K562 (cell line): ENCODE measurements at regions not wholly inside any gene's neighbourhood (a gene's known extent, or its start where the extent isn't known, plus 50 kb on each side); places are given as distances from the start of the nearest gene placed in this dataset.
"Not testable (repeated sequence)": the region's sequence is repeated elsewhere in the genome, so short reads cannot be mapped to it uniquely, and the experiment has no call there.

Source experiments
- ATAC-seq: fragments of 200-7000 bp; cut with Tn5 transposase; 3 replicates; pipeline ENCODE4 v1.9.1; 2020; ENCODE audit warnings: moderate library complexity
- BruUV-seq: library from RNA; stranded (reverse); fragments of 400-500 nt; replicated peaks from 2 replicates; lab custom pipeline; 2021; lab: Mats Ljungman, UMichigan
- CTCF ChIA-PET: fragments of 300-600 bp; formaldehyde crosslinking; extraction: SDS; loops from one replicate; lab custom pipeline; 2021; ENCODE audit warnings: low intra/inter-chr PET ratio; lab: Yijun Ruan, JAX
- POLR2A ChIA-PET: fragments of 300-600, 350-650 bp; sonication (Branson Sonifier 250); formaldehyde crosslinking; extraction: SDS; loops from one replicate; lab custom pipeline; 2021; ENCODE audit warnings: antibody characterized with exemption, inconsistent platforms; lab: Yijun Ruan, JAX
- DNase-seq, 4 experiments: peaks; one replicate each; pipeline versions ENCODE4 v3.0.0 to v3.0.0-alpha.2; 2011 to 2018; ENCODE audit warnings: low spot score in 3 of 4, mixed read lengths in 3 of 4; ENCODE audit errors: extremely low read depth in 1 of 4
- FAIRE-seq: peaks from 2 replicates; lab custom pipeline; 2011; peaks lifted over from hg19 to GRCh38; lab: Jason Lieb, UNC
- H2AFZ ChIP-seq: 2 replicates; pipeline ENCODE4 v1.6.0; 2011; ENCODE audit warnings: low read depth, low read length, control low read depth, inconsistent platforms
- H3K27ac ChIP-seq: fragments of 200-600 bp; 3 replicates; pipeline ENCODE4 v1.8.0; 2011; ENCODE audit warnings: low read depth, mild to moderate bottlenecking, control low read depth, inconsistent platforms, low read length, moderate library complexity, mixed read lengths; ENCODE audit errors: extremely low read depth
- H3K27me3 ChIP-seq, 2 experiments: fragments of 300-600 bp in 1 of 2; 2 replicates in 1 of 2; 3 replicates in 1 of 2; pipeline versions ENCODE4 v1.6.0 to v1.8.0; 2011; ENCODE audit warnings: inconsistent platforms in 2 of 2, low read length in 2 of 2, mild to moderate bottlenecking in 1 of 2, mixed read lengths in 1 of 2, moderate library complexity in 1 of 2; ENCODE audit not compliant: control insufficient read depth in 2 of 2, insufficient read depth in 2 of 2
- H3K36me3 ChIP-seq: fragments of 300-600 bp; 3 replicates; pipeline ENCODE4 v1.8.0; 2011; ENCODE audit warnings: mild to moderate bottlenecking, low read length, inconsistent platforms; ENCODE audit not compliant: control insufficient read depth, insufficient read depth
- H3K4me1 ChIP-seq, 2 experiments: fragments of 200-600 bp in 1 of 2; replicated peaks in 1 of 2; 2 replicates in 1 of 2; 3 replicates in 1 of 2; pipeline versions ENCODE4 v1.5.1 to v1.8.0; 2011; ENCODE audit warnings: inconsistent platforms in 2 of 2, low read length in 2 of 2, mild to moderate bottlenecking in 1 of 2, mixed read lengths in 1 of 2, moderate library complexity in 1 of 2; ENCODE audit not compliant: control insufficient read depth in 2 of 2, insufficient read depth in 2 of 2
- H3K4me2 ChIP-seq: 2 replicates; pipeline ENCODE4 v1.6.1; 2011; ENCODE audit warnings: low read length, control low read depth, inconsistent platforms, mixed read lengths; ENCODE audit not compliant: insufficient read depth
- H3K4me3 ChIP-seq: fragments of 200-600 bp; sonication (generic), shearing (Covaris generic); 2 replicates; pipeline ENCODE4 v1.5.1; 2016; ENCODE audit warnings: control low read depth, inconsistent platforms
- H3K79me2 ChIP-seq: fragments of 200-600 bp; 3 replicates; pipeline ENCODE4 v1.8.0; 2011; ENCODE audit warnings: low read length, inconsistent platforms; ENCODE audit not compliant: control insufficient read depth, insufficient read depth
- H3K9ac ChIP-seq, 2 experiments: 2 replicates each; pipeline versions ENCODE4 v1.6.0 to v1.6.1; 2011; ENCODE audit warnings: low read depth in 2 of 2, low read length in 2 of 2, control low read depth in 1 of 2, inconsistent platforms in 1 of 2, mild to moderate bottlenecking in 1 of 2, mixed read lengths in 1 of 2; ENCODE audit not compliant: insufficient read depth in 1 of 2
- H3K9me1 ChIP-seq: one replicate; pipeline ENCODE4 v1.6.0; 2011; ENCODE audit warnings: inconsistent platforms, mild to moderate bottlenecking, low read length, moderate library complexity; ENCODE audit not compliant: control insufficient read depth, insufficient read depth
- H3K9me3 ChIP-seq: replicated peaks from 2 replicates; pipeline ENCODE4 v1.5.1; 2011; ENCODE audit warnings: low read depth, low read length, inconsistent platforms; ENCODE audit not compliant: control insufficient read depth, insufficient read depth
- H4K20me1 ChIP-seq: replicated peaks from 2 replicates; pipeline ENCODE4 v1.6.1; 2011; ENCODE audit warnings: low read length, inconsistent platforms, mixed read lengths; ENCODE audit not compliant: control insufficient read depth, insufficient read depth
- NFIC ChIP-seq: fragments of 450-650 bp; IDR thresholded peaks from 2 replicates; pipeline ENCODE4 v1.6.1; 2017; ENCODE audit warnings: mild to moderate bottlenecking, inconsistent platforms
- RFX7 ChIP-seq: fragments of 250-450 bp; sonication (Bioruptor Pico); IDR thresholded peaks from 2 replicates; pipeline ENCODE4 v1.5.1; 2021; ENCODE audit warnings: mild to moderate bottlenecking
- YY1 ChIP-seq, 3 experiments: IDR thresholded peaks; 2 replicates each; pipeline ENCODE4 v1.6.1; 2011; ENCODE audit warnings: low read length in 2 of 3, mild to moderate bottlenecking in 2 of 3, moderate library complexity in 2 of 3, borderline replicate concordance in 1 of 3, control low read depth in 1 of 3, low read depth in 1 of 3; ENCODE audit not compliant: insufficient read depth in 3 of 3, insufficient replicate concordance in 2 of 3, control insufficient read depth in 1 of 3, insufficient read length in 1 of 3; ENCODE audit errors: extremely low read depth in 1 of 3
- ZNF384 ChIP-seq: IDR thresholded peaks from 2 replicates; pipeline ENCODE4 v1.6.1; 2012; ENCODE audit warnings: low read depth, low read length, improper control_type of control experiment
- ZNF449 ChIP-seq: fragments of 250-450 bp; sonication (Bioruptor Pico); IDR thresholded peaks from 2 replicates; pipeline ENCODE4 v1.8.0; 2022; ENCODE audit warnings: moderate library complexity, mild to moderate bottlenecking, inconsistent platforms
- WGBS: fragments of 100-300 bp; shearing (Covaris generic); methylation state at CpG from one replicate; pipeline ENCODE4 v1.1.6; 2016; ENCODE audit warnings: low coverage, mixed read lengths; ENCODE audit not compliant: insufficient coverage; ENCODE audit errors: missing lambda C conversion rate; 5-methylcytosine and 5-hydroxymethylcytosine counted together
- in situ Hi-C: fragments of 300-500 bp; cut with MboI; formaldehyde crosslinking; loops from 4 replicates; pipeline ENCODE4 v1.15.0; 2018; ENCODE audit warnings: inconsistent platforms, mixed read lengths
- intact Hi-C: fragments of 100-400 bp; cut with micrococcal nuclease; formaldehyde crosslinking; loops from 2 replicates; pipeline ENCODE4 v1.14.2; 2022
- TF ChIP-seq, protein P1 (sequence below): fragments of 250-450 bp; sonication (Bioruptor Pico); IDR thresholded peaks from 2 replicates; pipeline ENCODE4 v1.5.0; 2020; ENCODE audit warnings: mild to moderate bottlenecking, borderline replicate concordance

DNA sequence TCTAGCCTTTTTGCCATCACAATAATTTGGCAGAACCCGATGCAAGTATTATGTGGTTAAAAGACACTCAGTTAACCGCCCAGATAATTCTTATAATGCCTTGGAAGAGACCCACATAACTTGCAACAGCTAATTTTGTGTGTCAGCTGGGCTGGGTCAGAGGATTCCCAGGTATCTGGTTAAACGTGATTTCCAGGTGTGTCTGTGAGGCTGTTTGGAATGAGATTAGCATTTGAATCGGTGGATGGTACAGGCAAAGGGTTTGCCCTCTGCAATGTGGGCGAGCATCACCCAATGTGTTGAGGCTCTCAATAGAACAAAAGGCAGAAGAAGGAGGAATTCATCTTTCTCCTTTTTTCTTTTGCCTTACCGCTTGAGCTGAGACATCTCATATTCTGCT, 314.2 kb upstream of the PUDP start (continued):
- TF ChIP-seq, protein P1, sequence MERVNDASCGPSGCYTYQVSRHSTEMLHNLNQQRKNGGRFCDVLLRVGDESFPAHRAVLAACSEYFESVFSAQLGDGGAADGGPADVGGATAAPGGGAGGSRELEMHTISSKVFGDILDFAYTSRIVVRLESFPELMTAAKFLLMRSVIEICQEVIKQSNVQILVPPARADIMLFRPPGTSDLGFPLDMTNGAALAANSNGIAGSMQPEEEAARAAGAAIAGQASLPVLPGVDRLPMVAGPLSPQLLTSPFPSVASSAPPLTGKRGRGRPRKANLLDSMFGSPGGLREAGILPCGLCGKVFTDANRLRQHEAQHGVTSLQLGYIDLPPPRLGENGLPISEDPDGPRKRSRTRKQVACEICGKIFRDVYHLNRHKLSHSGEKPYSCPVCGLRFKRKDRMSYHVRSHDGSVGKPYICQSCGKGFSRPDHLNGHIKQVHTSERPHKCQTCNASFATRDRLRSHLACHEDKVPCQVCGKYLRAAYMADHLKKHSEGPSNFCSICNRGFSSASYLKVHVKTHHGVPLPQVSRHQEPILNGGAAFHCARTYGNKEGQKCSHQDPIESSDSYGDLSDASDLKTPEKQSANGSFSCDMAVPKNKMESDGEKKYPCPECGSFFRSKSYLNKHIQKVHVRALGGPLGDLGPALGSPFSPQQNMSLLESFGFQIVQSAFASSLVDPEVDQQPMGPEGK (CRISPR knock-in tag): no peak
- TF ChIP-seq NFIC: no peak
- TF ChIP-seq RFX7: no peak
- no peak for TF ChIP-seq ZNF449 (CRISPR knock-in tag)
- no peak for TF ChIP-seq ZNF384
- no peak for TF ChIP-seq YY1 (IDR thresholded peaks at IDR 0.05; ENCODE audit: borderline replicate concordance in 1 of 3, control insufficient read depth in 1 of 3, extremely low read depth in 1 of 3, insufficient read depth in 3 of 3, insufficient read length in 1 of 3, insufficient replicate concordance in 2 of 3, low read depth in 1 of 3, low read length in 2 of 3)
- TF ChIP-seq, all 486 proteins: peak for 0

GRCh38 chrX:7461051-7461450, 313.1 kb upstream of the PUDP start:
- FAIRE-seq, DNase-seq, intact Hi-C loops: not testable (repeated sequence)

More at GRCh38 chrX:7461051-7461450, 313.1 kb upstream of the PUDP start:
- H3K4me3 ChIP-seq, H3K4me1 ChIP-seq, H3K9me3 ChIP-seq, H3K9me1 ChIP-seq, H2AFZ ChIP-seq, H3K9ac ChIP-seq, H3K79me2 ChIP-seq, in situ Hi-C loops, H3K4me2 ChIP-seq, H3K27me3 ChIP-seq, POLR2A ChIA-PET, H3K36me3 ChIP-seq, CTCF ChIA-PET, H3K27ac ChIP-seq, BruUV-seq, ATAC-seq, H4K20me1 ChIP-seq: not testable (repeated sequence)
- WGBS: 10% methylated on average over 2 of the region's 2 CpGs
